ENCODE measurements at regions not wholly inside any gene's neighbourhood (a gene's known extent, or its start where the extent isn't known, plus 50 kb on each side); places are given as distances from the start of the nearest gene placed in this dataset.
A peak's percentile ranks its signal among the peaks of the same experiment; 100 is the strongest.

- FAIRE-seq = no peak
These were observed 224.4 kb upstream of the GALNT17 start for GRCh38 chr7:70907259-70908247.

- no peak for FAIRE-seq
These were observed 218.0 kb upstream of the GALNT17 start for GRCh38 chr7:70913924-70914323.

DNA sequence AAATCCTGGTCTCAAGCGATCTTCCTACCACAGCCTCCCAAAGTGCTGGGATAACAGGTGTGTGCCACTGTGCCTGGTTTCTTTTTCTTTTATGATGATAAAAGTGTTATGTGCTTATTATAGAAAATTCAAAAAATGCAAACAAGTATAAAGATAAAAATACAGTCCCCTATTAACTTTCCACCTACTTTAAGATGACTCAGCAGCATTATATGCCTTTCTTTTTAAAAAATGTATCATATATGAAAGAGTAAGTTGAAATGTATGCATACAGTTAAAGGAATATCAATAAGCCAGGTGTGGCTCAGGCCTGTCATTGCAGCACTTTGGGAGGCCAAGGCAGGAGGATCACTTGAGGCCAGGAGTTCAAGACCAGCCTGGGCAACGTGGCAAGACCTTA is 216.9 kb upstream of the GALNT17 start:
- no peak for FAIRE-seq

- FAIRE-seq = no peak
These were observed 212.4 kb upstream of the GALNT17 start for GRCh38 chr7:70919481-70920073.

GRCh38 chr7:70920876-70921275 is 211.1 kb upstream of the GALNT17 start:
- FAIRE-seq = peak; percentile 65

GRCh38 chr7:70923181-70923845 is 208.6 kb upstream of the GALNT17 start:
- no peak for FAIRE-seq

GRCh38 chr7:70925411-70926115 is 206.4 kb upstream of the GALNT17 start:
- FAIRE-seq = no peak

DNA sequence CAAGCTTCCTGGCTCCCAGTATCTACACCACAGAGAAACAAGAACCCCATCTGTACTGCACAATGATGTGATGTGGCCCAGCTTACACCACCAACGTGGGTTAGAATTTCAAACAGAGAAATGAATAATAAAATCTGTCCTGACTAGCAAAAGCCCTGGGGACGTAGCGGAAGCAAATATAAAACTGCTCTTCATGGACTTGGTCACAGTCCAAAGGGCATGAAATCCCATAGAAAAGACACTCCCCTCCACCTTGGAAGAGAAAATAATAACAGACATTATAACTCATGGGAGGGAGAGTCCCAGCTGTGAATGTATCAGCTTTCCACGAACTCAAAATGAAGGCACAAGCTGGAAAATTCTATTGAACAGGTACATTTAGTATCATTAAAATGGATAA is 205.3 kb upstream of the GALNT17 start:
- FAIRE-seq = peak; percentile 97

- no peak for FAIRE-seq
These were observed 196.6 kb upstream of the GALNT17 start for GRCh38 chr7:70935311-70935710.

DNA sequence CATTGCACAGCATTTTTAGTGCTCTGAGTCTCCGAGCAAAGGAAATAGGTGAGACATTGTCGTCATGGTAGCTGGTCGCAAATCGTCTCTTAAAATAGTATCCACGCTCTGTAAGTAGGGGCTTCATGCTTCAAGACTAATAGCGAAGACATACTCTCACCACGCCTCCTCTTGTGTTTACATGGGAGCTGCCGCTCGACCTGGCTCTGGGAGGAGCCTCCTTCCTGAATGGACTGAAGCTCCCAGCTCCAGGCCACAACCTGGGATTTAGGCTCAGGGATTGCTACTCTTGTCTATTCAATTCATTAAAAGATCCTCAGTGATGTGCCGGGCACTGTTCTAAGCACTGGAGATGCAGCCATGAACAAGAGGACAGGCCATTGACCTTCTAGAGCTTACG is 196.1 kb upstream of the GALNT17 start:
- FAIRE-seq = no peak

GRCh38 chr7:70937424-70937823 is 194.5 kb upstream of the GALNT17 start:
- FAIRE-seq = no peak

DNA sequence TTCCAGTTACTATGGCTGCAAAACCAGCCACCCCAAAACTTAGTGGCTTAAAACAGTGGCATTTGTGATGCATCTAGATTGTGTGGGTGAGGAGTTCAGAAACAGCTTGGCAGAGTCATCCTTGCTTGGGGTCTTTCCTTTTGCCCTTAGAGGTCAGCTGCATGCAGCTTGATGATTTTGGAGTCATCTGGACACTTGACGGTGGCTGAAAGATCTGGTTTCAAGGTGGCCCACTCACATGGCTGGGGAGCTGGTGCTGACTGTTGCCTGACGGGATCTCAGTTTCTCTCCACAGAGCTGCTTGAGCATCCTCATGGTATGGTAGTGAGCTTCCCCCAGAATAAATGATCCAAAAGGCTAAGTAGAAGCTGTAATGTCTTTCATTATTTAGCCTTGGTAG is 191.3 kb upstream of the GALNT17 start:
- no peak for FAIRE-seq

- no peak for FAIRE-seq
These were observed 189.2 kb upstream of the GALNT17 start for GRCh38 chr7:70942791-70943190.

GRCh38 chr7:70944516-70944915 is 187.4 kb upstream of the GALNT17 start:
- no peak for FAIRE-seq

DNA sequence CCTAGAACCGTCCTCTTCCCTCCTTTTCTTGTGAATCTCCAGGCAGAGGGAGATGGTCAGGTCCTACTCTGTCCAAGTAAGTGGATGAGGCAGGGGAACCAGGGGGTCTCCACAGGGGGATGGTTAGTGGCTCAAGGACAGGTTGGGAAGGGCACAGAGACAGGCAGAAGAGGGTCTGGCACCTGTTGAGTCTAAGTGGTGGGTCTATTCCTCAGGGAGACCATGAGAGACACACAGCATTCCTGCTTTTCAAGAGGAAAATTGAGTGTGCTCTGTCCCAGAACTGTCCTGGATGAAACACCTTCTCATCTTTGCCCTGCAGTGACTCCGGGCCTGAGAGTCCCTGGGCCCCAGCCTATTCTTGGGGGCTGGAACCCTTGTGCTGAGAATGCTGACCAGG is 184.8 kb upstream of the GALNT17 start:
- no peak for FAIRE-seq

GRCh38 chr7:70949862-70950261 is 182.1 kb upstream of the GALNT17 start:
- FAIRE-seq = no peak

- FAIRE-seq = no peak
These were observed 180.5 kb upstream of the GALNT17 start for GRCh38 chr7:70951271-70951962.

DNA sequence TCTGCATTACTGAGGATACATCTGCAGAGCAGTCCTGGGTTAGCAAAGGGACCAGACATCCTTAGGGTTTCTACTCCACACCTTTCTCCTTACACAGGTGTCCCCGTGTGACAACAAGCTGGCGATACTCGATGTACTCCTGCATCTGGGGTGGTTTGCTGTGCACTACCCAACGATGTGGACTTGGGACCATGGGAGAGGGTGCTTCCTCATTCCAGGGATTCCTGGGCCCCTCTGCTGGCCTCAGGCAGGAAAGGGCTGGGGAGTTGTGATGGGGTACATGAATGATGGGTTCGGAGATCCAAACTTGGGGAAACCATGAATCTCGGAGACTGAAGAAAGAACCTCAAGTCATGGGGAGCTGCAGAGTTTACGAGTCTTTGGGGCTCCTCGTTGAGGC is 179.6 kb upstream of the GALNT17 start:
- FAIRE-seq = no peak

- no peak for FAIRE-seq
These were observed 178.6 kb upstream of the GALNT17 start for GRCh38 chr7:70953331-70953741.

DNA sequence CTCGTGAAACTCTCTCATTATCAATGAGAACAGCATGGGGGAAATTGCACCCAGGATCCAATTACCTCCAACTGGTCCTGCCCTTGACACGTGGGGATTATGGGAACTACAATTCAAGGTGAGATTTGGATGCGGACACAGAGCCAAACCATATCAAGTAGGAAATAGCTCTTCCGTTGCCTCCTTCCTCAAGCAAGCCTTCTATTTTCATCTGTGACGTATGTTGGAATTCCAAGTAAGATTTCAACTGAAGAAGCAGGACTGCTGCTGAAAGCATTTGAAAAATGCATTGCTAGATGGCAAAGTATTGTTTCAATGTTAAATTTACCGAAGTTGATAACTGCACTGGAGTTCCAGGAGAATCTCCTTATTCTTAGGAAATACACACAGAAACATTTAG is 178.1 kb upstream of the GALNT17 start:
- no peak for FAIRE-seq

- FAIRE-seq = no peak
These were observed 159.3 kb upstream of the GALNT17 start for GRCh38 chr7:70972693-70973092.

- no peak for FAIRE-seq
These were observed 156.2 kb upstream of the GALNT17 start for GRCh38 chr7:70975754-70976153.

All from endometrium (tissue), 2 donors.